GM21717 (cell line): ENCODE measurements at regions not wholly inside any gene's neighbourhood (a gene's known extent, or its start where the extent isn't known, plus 50 kb on each side); places are given as distances from the start of the nearest gene placed in this dataset.
"Not testable (repeated sequence)": the region's sequence is repeated elsewhere in the genome, so short reads cannot be mapped to it uniquely, and the experiment has no call there.

Source experiments
- ATAC-seq: cut with Tn5 transposase; IDR thresholded peaks from one replicate; pipeline ENCODE4 v1.9.1; 2021; ENCODE audit warnings: mild to moderate bottlenecking, moderate library complexity; ENCODE audit not compliant: unreplicated experiment

DNA sequence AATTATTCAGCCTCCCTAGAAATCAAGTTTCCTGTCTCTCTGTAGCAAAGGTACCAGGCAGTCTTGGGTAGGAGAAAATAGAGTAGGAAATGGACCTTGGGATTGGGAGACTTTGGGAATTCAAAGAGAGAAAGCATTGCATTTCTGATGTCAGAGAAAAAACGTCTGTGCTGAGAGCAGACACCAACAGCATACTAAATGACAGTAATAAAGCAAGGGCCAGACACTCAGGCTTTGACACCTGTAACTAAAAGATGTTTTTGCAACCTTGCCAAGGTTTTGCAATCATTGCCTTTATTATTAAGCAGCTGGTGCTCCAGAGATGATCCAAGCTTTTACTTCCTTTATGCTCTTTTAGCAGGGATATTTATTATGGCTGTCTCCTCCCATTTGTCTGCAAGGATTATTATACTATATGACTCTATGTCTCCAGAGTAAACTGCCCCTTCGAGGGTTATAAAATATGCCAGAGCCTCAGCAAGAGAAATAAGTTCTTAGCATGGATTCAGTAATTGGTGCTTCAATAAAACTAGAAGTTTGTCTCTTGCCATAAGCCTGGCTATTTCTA, 85.2 kb upstream of the GRAMD1B start:
- ATAC-seq: no peak

DNA sequence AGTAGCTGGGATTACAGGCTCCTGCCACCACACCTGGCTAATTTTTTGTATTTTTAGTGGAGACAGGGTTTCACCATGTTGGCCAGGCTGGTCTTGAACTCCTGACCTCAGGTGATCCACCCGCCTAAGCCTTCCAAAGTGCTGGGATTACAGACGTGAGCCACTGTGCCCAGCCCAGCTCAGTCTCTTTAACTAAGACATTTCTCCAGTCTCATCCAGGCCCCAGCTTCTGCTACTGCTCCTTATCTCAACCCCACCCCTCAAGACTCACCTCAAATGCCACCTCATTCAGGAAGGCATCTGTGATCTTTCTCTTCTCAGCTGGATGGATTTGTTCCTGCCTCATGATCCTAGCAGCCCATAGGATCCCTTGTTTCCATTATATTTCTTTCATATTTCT, 85.9 kb upstream of the GRAMD1B start:
- ATAC-seq: not testable (repeated sequence)

DNA sequence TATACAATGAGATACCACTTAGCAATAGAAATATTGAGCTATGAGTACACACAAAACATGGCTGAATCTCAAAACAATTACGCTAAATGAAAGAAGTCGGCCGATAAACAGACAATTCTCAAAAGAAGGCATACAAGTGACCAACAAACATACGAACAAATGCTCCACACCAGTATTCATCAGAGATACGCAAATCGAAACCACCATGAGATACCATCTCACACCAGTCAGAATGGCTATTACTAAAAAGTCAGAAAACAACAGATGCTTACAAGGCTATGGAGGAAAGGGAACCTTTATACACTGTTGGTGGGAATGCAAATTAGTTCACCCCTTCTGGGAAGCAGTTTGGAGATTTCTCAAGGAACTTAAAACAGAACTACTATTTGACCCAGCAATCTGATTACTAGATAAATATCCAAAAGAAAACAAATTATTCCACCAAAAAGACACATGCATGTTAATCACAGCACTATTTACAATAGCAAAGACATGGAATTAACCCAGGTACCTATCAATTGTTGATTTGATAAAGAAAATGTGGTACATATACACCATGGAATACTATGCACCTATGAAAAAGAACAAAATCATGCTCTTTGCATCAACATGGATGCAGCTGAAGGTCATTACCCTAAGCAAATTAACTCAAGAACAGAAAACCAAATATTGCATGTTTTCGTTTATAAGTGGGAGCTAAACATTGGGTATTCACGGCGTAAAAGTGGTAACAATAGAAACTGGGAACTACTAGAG, 90.9 kb upstream of the GRAMD1B start:
- ATAC-seq: no peak

DNA sequence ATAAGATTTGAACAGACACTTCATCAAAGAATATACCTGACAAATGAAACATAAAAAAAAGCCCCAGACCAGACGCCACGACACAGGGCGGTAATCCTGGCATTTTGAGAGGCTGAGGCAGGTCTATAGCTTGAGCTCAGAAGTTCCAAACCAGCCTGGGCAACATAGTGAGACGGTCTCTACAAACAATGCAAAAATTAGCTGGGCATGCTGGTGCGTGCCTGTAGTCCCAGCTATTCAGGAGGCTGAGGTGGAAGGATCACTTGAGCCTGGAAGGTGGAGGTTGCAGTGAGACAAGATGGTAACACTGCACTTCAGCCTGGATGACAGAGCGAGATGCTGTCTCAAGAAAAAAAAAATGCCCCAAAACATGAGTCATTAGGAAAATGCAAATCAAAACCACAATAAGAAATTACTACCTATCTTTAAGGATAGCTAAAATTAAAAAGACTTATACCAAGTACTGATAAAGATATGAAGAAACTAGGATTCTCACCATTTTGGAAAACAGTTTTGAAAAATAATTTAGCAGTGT, 91.7 kb upstream of the GRAMD1B start:
- no peak for ATAC-seq

DNA sequence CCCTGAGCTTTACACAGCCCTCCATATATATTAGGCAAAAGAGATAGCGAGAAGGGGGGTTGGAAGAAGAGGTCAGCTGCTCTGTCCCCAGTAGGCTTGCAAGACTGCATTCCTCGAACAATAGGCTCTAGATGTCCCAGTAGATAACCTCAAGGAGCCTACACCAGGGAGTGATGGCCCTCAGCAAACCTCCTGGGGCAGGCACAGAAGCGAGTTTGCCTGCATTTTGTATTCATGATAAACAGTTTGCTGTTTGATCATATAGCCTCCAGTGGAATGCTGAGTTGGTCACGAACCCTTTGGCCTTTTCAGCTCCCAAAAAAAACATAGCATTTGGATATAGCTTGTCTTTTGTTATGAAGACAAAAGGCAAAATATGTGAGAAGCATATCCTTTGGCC, 95.1 kb upstream of the GRAMD1B start:
- ATAC-seq: no peak

DNA sequence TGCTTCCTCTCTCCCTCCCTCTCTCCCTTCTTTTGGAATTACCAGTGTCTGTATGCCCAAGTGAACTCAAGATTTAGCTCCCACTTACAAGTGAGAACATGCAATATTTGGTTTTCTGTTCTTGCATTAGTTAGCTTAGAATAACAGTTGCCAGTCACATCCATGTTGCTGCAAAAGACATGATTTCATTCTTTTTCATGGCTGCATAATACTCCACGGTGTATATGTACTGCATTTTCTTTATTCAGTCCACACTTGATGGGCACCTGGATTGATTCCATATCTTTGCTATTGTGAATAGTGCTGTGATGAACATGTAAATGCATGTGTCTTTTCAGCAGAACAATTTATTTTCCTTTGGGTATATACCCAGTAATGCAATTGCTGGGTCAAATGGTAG, 97.5 kb upstream of the GRAMD1B start:
- ATAC-seq: not testable (repeated sequence)

DNA sequence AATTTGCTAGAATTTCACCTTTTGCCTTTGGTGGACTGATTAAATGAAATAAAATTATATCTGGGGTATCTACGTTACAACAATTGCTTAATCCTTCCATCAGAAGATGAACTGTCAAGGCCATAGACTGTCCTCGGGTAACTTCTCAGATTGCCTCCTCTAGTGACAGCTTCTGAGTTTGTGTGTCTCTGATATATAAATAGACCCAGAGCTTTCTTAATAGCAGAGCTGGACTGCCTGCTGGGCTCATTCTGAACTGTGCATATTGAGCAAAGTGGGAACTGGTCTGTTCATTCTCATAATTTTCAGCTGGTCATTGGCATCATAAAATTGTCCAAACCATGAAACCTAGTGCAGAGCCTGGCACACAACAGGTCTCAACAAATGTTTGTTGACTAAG, 99.1 kb upstream of the GRAMD1B start:
- ATAC-seq: no peak

DNA sequence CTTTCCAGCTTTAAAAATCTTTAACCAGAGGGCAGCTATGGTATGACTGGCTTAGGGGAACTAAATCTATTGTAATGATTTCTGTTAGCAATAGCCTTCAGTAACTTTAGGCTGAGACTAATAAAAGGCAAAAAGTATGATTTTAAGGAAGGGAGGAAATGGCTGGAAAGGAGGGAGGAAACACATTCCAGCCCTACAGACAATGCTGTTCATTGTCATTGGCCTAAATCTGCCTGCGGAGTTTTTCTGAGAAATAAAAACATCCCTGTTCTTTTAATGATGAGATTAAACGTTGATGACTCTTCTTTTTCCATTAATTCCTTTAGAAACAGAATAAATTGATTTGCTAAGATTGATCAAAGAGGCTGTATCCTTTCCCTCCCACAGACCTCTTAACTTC, 99.6 kb upstream of the GRAMD1B start:
- ATAC-seq: no peak

DNA sequence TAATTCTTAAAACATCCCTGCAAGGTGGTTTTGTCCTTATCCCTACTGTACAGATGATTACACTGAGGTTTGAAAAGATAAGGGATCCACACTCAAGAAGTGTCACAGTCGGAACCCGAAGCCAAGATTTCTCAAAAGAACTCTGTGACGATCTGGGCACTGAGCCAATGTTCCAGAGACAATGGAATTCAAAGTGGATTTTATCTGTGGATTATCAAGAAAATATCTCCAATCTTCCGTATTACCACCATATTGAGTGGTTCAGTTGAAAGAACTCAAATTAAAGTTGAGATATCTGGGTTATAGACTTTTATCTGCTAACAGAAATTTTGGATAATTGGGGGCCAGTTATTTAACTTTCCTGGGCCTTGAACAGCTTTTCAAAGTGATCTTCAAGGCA, 100.0 kb upstream of the GRAMD1B start:
- ATAC-seq: no peak

DNA sequence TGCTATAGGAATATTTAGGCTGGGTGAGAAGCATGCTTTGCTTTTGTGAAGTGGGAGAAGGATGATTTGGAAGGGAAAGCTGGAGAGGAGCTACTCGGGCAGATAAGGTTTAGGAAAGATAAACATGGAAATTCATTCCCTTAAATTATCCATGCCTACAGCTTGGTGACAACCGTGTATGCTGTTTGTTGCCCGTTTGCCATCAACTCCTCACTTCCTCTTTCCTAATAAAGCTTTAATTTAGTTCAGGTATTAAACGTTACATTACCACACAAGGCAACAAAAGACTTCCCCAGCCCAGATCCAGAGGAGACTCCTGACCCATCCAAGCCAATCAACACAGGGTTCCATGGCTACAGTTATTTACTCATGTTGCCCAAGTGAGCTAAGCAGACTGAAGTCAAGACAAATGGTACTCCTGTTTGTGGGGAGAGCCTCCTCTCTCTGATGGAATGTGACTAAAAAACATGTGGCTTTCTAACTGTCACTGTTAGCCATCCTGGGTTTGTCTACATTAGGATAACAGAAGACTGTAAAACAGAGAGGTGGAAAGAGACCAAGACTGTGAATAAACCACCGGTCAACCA, 101.7 kb upstream of the GRAMD1B start:
- ATAC-seq: no peak

DNA sequence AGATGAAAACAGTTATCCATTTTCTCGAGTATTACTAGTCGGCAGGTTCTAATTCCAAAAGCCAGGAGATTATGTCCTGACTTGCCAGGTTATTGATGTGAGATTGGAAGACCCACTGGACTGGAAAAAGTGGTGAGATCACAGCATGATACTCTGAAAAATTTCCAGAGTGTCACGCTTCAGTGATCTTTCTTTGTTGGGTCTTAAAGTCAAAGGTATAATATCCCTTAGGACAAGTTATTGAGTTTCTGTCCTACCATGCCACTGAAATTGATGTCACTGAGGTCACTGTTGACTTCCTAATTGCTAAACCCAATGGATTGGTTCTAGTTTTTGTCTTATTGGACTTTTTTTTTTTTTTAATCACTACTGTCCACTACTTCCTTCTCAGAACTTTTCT, 104.5 kb upstream of the GRAMD1B start:
- no peak for ATAC-seq

DNA sequence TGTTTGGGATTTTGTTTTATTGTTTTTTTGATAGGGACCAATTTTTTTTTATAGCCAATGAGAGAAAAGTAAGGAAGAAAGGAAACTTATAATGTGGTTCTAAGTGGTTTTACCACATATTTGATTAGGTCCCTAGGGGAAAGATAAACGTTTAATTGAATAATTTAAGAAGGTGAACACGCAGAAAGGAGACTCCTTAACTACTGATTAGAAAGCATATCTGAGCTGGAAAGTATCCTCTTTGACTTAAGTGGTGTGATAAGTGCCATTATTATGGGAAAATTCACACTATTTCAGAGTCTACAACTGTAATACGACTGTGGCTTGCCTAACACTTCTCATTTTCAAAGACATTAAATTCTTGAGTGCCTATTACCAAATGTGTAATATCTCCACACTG, 106.5 kb upstream of the GRAMD1B start:
- no peak for ATAC-seq

DNA sequence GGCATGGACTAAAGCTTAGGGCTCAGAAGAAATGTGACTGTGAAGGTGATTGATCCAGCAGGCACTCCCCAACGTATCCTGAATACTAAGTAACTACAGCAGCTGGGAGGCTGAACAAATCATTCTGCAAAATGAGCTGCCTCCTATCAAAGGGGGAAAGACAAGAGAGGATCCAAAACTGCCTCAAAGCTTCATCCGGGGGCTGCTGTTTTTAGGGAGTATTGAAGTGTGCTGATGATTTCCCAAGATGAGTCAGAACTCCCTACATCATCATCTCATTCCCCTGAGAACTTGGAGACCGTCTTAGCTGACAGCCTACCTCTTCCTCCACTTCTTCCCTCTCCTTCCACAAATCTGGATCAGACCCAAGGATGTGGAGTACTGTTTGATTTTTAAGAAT, 108.4 kb upstream of the GRAMD1B start:
- no peak for ATAC-seq

DNA sequence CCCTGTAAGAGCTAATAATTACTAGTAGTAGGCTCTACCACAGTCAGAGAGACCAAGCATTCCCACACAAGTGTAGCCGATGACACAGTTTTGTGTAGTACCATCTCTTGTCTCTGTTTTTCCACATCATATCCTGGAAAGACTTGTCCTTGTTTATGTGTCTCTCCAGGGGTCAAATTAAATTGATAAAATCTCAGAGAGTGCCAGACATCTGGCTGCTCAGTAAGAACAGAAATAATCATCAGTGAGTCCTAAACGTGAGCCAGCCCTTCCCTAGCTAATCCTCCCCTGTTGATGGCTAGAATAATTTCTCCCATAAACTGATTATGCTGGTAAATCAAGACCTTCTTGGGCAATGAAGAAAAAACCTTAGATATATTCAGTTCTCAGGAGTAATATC, 111.4 kb upstream of the GRAMD1B start:
- no peak for ATAC-seq

DNA sequence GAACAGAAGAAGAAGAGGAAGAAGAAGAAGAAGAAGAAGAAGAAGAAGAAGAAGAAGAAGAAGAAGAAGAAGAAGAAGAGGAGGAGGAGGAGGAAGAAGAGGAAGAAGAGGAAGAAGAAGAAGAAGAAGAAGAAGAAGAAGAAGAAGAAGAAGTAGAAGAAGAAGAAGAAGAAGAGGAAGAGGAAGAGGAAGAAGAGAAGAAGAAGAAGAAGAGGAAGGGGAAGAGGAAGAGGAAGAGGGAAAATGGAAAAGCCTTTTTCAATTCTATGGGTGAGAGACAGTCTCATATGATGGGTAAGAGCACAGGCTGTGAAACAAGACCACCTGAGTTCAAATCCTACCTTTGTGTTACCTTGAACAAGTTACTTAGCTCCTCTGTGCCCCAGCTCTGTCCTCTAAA, 111.9 kb upstream of the GRAMD1B start:
- ATAC-seq: not testable (repeated sequence)

DNA sequence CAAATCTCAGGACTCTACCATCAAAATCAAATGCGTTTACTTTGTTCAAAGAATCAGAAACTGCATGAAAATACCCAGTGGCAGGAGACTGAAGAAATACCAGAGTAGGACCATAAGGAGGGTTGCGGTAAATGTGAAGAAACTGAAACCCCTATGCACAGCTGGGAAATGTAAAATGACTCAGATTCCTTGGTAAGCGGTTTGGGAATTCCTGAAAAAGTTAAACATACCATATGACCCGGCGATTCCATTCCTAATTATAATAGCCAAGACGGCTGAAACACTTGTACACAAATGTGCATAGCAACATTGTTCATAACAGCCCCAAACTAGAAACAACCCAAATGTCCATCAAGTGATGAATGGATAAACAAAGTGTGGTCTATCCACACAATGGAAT, 114.1 kb upstream of the GRAMD1B start:
- ATAC-seq: no peak

DNA sequence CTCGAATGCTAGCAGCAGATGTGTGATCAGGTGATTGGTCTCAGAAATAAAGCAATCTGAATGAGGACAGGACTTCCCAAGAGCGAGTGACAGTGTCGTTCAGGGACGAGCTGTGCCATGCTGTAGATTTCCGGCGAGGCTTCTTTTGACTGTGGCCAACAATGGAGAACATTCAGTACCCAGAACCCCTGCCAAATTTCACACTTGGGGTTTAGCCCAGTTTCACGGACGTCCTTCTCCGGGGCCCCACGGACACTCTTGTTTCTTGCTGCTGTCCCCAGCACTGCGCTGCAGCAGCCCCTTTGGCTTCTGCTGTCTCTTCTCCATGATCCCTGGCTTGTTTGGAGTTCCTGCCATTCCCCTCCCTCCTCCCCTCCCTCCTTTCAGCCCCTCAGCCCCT, 115.1 kb upstream of the GRAMD1B start:
- no peak for ATAC-seq

DNA sequence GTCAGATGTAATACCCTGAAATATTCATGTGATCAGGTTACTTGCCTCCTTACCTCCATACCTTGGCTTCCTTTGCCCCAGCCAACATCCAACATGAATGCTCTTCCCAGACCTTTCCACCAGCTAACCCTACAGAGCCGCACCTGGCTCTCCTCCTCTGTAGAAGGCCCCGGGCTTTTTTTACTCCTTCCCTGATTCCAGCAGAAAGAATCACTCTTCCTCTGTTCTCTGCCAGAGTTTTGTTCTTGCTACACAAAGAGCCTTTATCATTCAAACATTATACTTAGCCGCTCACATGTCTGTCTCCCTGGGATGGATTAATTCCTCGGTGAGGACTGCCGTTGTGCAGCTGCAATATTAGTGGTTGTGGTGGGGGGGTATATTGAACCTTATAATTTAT, 116.8 kb upstream of the GRAMD1B start:
- ATAC-seq: no peak

DNA sequence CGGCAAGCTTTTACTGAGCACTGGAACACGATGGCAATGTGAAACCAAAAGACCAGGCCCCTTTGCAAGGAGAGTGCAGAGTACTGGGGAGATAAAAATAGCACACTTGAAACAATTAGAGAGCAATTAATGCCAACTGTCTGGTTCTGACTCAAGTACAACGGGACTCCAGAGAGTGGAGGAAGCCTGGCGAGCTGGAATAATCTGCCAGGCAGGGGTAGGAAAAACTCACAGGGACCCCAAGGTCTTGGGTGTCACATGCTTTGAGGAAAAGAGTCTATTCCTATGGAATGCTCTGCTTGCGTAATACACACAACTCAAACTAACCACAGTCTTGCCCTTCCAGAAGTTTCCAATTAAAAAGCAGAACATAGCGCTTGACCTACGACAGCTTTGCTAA, 113.0 kb upstream of the CLMP start:
- ATAC-seq: no peak

DNA sequence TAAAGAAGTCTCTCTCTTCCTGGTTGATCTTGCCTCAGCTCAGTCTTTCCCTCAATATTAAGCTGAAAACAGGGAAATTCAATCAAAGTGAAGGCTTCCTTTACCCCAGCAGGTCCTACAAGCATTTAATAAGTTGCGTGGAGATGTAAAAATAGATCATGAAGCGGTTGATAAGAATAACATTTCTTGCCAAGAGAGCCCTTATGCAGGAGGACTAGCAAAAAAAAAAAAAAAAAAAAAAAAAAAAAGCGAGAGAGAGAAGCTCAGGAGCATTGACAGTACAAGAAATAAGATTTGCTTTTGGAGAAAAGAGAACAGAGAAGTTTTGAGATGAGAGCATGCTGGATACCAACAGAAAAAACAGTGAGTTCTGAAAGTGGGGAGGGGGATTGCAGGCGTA, 112.2 kb upstream of the CLMP start:
- ATAC-seq: no peak

DNA sequence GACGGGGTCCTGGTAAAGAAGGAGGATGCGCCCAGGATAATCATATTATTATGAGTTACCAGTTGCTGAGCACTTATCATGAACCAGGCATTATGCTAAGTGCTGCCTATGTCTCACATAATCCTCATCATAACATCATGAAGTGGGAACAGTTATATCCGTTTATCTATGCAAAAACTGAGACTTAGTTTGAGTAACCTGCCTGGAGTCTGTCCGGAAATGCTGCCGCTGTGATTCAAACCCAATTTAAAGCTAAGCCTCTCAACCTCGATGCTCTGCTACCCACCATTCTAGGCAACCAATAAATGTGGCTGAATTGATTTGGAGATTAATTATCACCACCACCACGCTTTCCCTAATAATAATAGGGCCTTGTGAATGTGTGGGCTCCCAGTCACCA, 111.5 kb upstream of the CLMP start:
- ATAC-seq: no peak

DNA sequence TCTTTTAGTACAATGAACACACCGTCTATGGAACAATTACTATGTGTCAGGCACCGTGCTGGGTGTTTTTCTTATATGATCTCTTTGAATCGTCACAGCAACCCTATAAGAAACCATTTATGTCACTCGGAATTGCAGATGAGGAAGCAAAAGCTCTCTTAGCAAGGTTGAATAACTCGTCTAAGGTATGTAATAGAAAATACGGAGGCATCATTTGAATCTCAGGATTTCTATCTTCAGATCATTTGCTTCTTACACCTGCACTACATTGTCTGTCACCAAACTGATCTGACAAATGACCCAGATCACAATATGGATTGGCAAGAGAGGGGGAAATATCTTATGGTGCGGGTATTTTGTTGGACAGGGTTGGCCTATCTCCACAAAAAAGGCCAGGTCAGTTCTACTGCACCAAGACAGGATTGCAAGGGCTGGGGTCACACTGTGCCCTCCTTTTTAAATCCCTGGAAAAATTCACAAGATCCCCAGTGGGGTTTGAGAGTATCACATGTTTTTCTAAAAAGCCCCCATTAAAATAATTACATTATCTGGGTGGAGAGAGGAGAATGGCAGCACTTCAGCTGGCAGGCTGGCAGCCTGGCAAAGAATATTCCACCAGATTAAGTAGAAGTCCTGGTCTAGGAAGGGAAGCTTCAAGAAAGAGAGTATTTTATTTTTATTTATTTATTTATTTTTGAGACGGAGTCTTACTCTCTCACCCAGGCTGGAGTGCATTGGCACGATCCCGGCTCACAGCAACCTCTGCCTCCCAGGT, 110.7 kb upstream of the CLMP start:
- no peak for ATAC-seq
